A673 (cell line): ENCODE measurements at regions not wholly inside any gene's neighbourhood (a gene's known extent, or its start where the extent isn't known, plus 50 kb on each side); places are given as distances from the start of the nearest gene placed in this dataset.
"Not testable (repeated sequence)": the region's sequence is repeated elsewhere in the genome, so short reads cannot be mapped to it uniquely, and the experiment has no call there.

Experiments
- CTCF ChIP-seq: fragments of 300-800, 200-600 bp; sonication (generic); conservative IDR thresholded peaks from 2 replicates; pipeline ENCODE4 v1.5.1; 2017; ENCODE audit warnings: low read depth, mild to moderate bottlenecking, antibody characterized with exemption, low read length, moderate library complexity, mixed read lengths
- EZH2 ChIP-seq: fragments of 200-600 bp; sonication (generic); IDR thresholded peaks from 2 replicates; pipeline ENCODE4 v1.6.1; 2017; ENCODE audit warnings: borderline replicate concordance, low read depth, mild to moderate bottlenecking, mixed read lengths, antibody characterized with exemption, low read length; ENCODE audit not compliant: poor library complexity, severe bottlenecking

- TF ChIP-seq CTCF, EZH2: not testable (repeated sequence)
These were observed 112.2 kb downstream of the ZNF622 start for GRCh38 chr5:16353439-16353838.
